ENCODE measurements at regions not wholly inside any gene's neighbourhood (a gene's known extent, or its start where the extent isn't known, plus 50 kb on each side); places are given as distances from the start of the nearest gene placed in this dataset.
"Not testable (repeated sequence)": the region's sequence is repeated elsewhere in the genome, so short reads cannot be mapped to it uniquely, and the experiment has no call there.

DNA sequence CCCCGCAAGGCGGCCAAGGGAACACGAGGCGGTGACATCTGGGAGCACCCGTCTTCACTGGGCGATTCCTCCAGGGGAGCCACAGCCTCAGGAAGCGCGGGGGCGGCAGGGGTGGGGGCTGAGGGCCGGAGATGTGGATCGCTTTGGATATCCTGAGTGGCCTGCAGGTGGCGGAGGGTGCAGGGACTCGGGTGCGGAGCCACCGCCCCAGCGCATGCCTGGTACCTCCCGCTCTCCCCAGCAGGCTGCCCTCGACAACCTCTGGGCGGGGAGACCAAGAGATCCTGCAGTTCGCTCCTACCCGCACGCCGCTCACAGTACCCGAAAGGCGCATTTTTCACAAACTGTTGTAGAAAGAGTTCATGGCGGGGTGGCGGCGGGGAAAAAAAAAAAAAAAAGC lies 162.9 kb upstream of the PRKX start:
- H3K9me3 ChIP-seq (ENCODE audit: insufficient read depth, low read length); H3K4me3 ChIP-seq (ENCODE audit: low read length); H3K4me2 ChIP-seq (ENCODE audit: low read length); H3K9ac ChIP-seq (ENCODE audit: low read length); H2AFZ ChIP-seq (ENCODE audit: low read depth, low read length); H3K27ac ChIP-seq (ENCODE audit: low read length); H3K36me3 ChIP-seq (replicated peaks; ENCODE audit: low read depth, low read length); H3K27me3 ChIP-seq (ENCODE audit: low read depth, low read length); H4K20me1 ChIP-seq (ENCODE audit: insufficient read depth, low read length); H3K4me1 ChIP-seq (ENCODE audit: low read length); H3K79me2 ChIP-seq (ENCODE audit: low read length): not testable (repeated sequence)

DNA sequence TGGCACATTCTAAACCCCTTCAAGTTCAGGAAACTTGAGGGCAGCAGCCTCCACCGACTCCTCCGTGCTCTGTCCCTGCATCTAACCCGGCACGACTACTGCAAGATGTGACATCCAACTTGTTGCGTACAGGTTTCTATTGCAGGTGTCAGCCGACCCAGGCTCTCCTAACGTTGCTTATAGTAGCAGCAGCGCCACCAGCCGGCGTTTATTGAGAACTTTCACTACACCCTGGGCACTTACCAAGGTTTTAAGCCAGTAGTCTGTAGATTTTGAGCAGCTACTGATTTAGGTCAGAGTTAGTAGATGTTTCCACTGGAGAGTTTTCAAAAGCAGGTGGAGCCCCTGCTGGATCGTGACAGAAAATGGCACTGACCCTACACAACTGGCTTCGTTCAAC lies 162.2 kb upstream of the PRKX start:
- not testable (repeated sequence) for H3K27ac ChIP-seq (ENCODE audit: low read length); H3K4me1 ChIP-seq (ENCODE audit: low read length); H3K79me2 ChIP-seq (ENCODE audit: low read length); H3K9me3 ChIP-seq (ENCODE audit: insufficient read depth, low read length); H3K36me3 ChIP-seq (replicated peaks; ENCODE audit: low read depth, low read length); H3K4me3 ChIP-seq (ENCODE audit: low read length); H3K9ac ChIP-seq (ENCODE audit: low read length); H3K27me3 ChIP-seq (ENCODE audit: low read depth, low read length); H4K20me1 ChIP-seq (ENCODE audit: insufficient read depth, low read length); H2AFZ ChIP-seq (ENCODE audit: low read depth, low read length); H3K4me2 ChIP-seq (ENCODE audit: low read length)

DNA sequence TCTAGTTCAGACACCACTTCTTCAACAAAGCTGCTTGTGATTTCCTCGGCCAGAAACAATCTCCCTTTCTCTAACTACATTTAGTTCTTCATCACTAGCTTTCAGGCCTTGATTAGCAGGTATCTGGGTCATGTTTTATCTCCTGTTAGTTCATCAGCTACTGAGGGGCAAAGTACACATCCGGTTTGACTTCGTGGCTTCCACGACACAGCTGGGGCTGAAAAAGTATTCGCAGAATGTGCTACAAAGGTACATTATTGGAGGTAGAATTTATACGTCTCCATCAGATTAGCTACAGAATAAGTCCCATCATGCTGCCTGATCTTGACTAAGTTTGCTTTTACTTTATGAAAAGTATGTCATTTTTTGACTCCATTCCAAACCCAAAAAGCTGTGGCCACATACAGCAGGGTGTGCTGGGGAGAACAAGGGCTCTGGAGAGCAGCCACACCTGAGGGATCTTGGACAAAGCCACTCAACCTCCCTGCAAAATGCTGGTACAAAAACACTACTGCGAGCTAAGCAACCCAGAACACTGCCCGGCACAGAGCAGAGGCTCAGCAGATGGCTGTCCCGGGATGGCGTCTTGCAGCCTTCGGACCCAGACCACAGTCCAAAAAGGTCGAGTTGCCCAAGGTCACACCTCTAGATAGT lies 158.9 kb upstream of the PRKX start:
- H3K36me3 ChIP-seq (replicated peaks; ENCODE audit: low read depth, low read length); H4K20me1 ChIP-seq (ENCODE audit: insufficient read depth, low read length); H3K27me3 ChIP-seq (ENCODE audit: low read depth, low read length); H3K4me2 ChIP-seq (ENCODE audit: low read length); H3K4me3 ChIP-seq (ENCODE audit: low read length); H3K79me2 ChIP-seq (ENCODE audit: low read length); H3K9ac ChIP-seq (ENCODE audit: low read length); H3K9me3 ChIP-seq (ENCODE audit: insufficient read depth, low read length); H3K4me1 ChIP-seq (ENCODE audit: low read length); H3K27ac ChIP-seq (ENCODE audit: low read length); H2AFZ ChIP-seq (ENCODE audit: low read depth, low read length): not testable (repeated sequence)

DNA sequence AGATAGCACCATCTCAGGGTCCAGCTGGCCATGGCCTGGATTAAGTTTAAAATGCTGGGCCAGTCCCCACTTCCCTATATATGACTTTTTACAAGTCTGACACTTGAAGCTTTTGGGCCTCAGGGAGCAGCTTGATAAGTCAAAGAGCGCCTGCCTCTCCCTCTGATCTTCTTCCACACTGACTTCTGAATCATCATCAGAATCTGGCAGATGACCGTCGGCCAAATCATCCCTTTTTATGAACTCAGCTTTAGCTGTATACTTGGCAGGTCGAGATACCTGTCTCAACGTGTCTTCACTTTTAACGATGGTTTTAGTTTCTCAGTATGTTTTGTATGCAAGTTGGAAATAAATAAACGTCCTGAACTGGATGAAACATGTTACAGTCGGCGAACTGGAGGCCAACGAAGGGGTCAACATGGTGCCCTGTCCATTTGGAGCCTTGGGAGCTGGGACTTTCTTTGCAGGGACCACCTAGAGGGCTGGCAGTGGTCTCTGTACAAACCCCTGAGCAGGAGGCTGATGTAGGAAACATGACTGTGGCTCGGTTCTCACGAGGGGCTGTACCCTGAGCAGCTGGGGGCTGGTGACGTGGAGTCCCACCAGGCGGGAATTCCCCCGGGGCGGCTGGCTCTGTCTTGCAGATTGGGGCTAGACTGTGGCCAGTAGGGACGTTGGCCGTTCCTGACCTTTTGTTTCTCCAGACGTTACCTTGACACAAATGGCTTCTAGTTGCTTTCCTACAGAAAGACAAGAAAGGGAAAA lies 153.8 kb upstream of the PRKX start:
- H3K79me2 ChIP-seq (ENCODE audit: low read length); H3K4me3 ChIP-seq (ENCODE audit: low read length); H3K27ac ChIP-seq (ENCODE audit: low read length); H3K4me2 ChIP-seq (ENCODE audit: low read length); H4K20me1 ChIP-seq (ENCODE audit: insufficient read depth, low read length); H3K4me1 ChIP-seq (ENCODE audit: low read length); H3K9ac ChIP-seq (ENCODE audit: low read length); H3K36me3 ChIP-seq (replicated peaks; ENCODE audit: low read depth, low read length); H3K27me3 ChIP-seq (ENCODE audit: low read depth, low read length); H2AFZ ChIP-seq (ENCODE audit: low read depth, low read length); H3K9me3 ChIP-seq (ENCODE audit: insufficient read depth, low read length): not testable (repeated sequence)

DNA sequence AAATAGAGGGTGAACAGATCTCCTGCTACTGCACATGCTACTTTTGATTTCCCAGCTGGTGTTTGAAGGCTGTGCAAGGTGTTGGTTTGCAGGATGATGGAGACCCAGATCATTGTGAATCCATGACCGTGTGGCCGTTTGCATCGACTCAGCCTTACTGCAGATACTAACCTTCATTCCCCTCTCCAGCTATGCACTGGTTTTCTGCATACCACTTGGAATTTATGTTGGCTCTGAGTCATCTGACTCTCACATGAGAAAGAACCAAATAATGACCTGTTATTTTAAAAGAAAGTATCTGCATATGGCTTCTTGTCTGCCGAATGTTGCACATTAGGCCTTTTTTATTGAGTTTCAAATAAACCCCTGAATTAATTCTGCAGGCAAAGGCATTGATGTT lies 144.9 kb upstream of the PRKX start:
- H3K79me2 ChIP-seq (ENCODE audit: low read length); H3K9ac ChIP-seq (ENCODE audit: low read length); H3K4me3 ChIP-seq (ENCODE audit: low read length); H3K27ac ChIP-seq (ENCODE audit: low read length); H2AFZ ChIP-seq (ENCODE audit: low read depth, low read length); H3K36me3 ChIP-seq (replicated peaks; ENCODE audit: low read depth, low read length); H3K27me3 ChIP-seq (ENCODE audit: low read depth, low read length); H3K4me2 ChIP-seq (ENCODE audit: low read length); H4K20me1 ChIP-seq (ENCODE audit: insufficient read depth, low read length); H3K9me3 ChIP-seq (ENCODE audit: insufficient read depth, low read length); H3K4me1 ChIP-seq (ENCODE audit: low read length): not testable (repeated sequence)

DNA sequence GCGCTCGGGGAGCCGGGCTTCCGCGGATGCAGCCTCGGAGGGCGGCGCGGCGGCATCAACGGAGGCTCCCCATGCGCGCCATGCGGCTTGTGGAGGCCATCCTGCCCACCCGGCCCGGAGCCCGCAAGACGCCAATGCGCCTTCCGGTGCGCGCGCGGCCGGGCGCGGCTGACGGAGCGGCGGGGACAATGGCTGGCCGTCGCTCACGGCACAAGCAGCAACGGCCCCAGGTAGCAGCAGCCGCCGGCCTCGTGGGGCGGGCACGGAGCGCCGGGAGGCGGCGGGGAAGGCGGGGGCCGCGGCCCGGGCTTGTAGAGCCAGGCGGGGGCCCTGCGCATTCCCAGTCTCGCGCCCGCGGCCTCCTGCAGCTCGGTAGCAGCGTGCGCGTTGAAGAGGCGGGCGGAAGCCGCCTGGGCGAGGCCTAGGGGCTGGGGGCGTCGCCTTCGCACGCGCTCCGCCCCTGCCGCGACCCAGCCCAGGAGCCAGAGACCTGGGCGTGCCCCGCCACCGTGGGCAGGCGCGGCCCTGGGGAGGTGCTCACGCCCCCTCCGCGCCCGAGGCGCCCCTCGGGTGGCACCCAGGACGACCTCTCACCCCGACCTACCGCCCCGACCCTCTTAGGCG lies 130.2 kb upstream of the PRKX start:
- H3K79me2 ChIP-seq (ENCODE audit: low read length): peaks cover 11% of the 10 kb centered on the region
- not testable (repeated sequence) for H3K36me3 ChIP-seq (replicated peaks; ENCODE audit: low read depth, low read length); H3K27me3 ChIP-seq (ENCODE audit: low read depth, low read length); H3K9me3 ChIP-seq (ENCODE audit: insufficient read depth, low read length); H4K20me1 ChIP-seq (ENCODE audit: insufficient read depth, low read length); H2AFZ ChIP-seq (ENCODE audit: low read depth, low read length); H3K4me2 ChIP-seq (ENCODE audit: low read length); H3K27ac ChIP-seq (ENCODE audit: low read length); H3K4me1 ChIP-seq (ENCODE audit: low read length)
- H3K4me3 ChIP-seq (ENCODE audit: low read length): peak overlapping the region; percentile 71
- H3K9ac ChIP-seq (ENCODE audit: low read length): peak overlapping the region; percentile 60

DNA sequence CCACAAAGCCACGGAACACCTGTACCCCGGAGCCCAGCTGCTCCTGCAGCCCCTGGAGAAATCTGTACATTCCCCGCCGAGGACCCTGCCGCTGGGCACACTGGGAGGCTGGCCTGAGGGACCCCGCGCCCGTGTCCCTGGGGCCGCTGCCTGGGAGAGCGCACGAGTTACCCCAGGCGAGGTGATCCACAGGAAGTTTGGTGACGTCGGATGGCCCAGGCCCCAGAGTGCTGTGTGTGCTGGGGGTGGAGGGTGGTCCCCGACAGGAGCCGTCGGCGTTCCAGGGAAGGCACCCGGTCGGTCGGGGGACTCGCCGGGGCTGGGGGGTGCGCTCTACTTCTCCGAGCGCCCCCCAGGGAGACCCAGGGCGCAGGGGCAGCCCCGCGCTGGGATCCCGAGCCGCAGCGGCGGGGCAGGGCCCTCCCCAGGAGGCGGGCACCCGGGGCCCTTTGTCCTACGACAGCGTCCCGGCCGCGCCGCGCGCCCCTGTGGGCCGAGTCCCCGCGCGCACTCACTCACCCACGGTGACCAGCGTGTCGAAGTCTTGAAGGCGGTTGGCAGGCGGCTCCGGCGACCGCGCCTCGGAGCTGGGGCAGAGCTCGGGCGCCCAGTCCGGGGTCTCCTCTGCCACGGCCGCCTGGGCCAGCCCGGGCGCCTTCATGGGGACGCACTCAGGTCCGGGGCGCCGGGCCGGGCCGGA lies 129.5 kb upstream of the PRKX start:
- not testable (repeated sequence) for H4K20me1 ChIP-seq (ENCODE audit: insufficient read depth, low read length); H3K36me3 ChIP-seq (replicated peaks; ENCODE audit: low read depth, low read length); H2AFZ ChIP-seq (ENCODE audit: low read depth, low read length); H3K27ac ChIP-seq (ENCODE audit: low read length); H3K27me3 ChIP-seq (ENCODE audit: low read depth, low read length); H3K9me3 ChIP-seq (ENCODE audit: insufficient read depth, low read length); H3K4me1 ChIP-seq (ENCODE audit: low read length)
- Histone ChIP-seq H3K4me3 (ENCODE audit: low read length) (peak overlapping the region; percentile 71), H3K79me2 (ENCODE audit: low read length) (peaks cover 11% of the 10 kb centered on the region), H3K9ac (ENCODE audit: low read length) (peak overlapping the region; percentile 60), H3K4me2 (ENCODE audit: low read length) (peak overlapping the region; percentile 13; the same call in 1 of the 2 replicates)

DNA sequence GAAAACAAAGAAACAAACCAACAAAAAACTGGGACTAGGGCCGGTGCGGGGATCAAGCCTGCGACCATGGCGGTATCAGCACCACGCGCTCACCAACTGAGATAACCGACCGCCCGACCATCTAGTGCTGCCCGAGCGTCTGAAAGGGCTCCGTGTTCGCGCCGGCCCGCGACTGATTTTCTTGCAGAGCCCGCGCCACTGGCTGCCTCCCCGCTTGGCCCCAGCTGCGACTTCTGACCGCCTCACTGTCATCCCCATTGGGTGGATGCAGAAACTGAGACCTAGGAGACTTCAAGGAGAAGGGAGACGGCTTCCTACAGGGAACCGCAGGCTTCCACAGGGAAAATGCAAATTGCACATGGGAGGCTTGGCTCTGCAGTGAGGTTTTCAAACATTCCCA lies 125.3 kb upstream of the PRKX start:
- peaks cover 11% of the 10 kb centered on the region for H3K79me2 ChIP-seq (ENCODE audit: low read length)
- H3K36me3 ChIP-seq (replicated peaks; ENCODE audit: low read depth, low read length); H4K20me1 ChIP-seq (ENCODE audit: insufficient read depth, low read length); H3K9ac ChIP-seq (ENCODE audit: low read length); H3K4me2 ChIP-seq (ENCODE audit: low read length); H3K4me1 ChIP-seq (ENCODE audit: low read length); H2AFZ ChIP-seq (ENCODE audit: low read depth, low read length); H3K4me3 ChIP-seq (ENCODE audit: low read length); H3K27me3 ChIP-seq (ENCODE audit: low read depth, low read length); H3K9me3 ChIP-seq (ENCODE audit: insufficient read depth, low read length); H3K27ac ChIP-seq (ENCODE audit: low read length): not testable (repeated sequence)

DNA sequence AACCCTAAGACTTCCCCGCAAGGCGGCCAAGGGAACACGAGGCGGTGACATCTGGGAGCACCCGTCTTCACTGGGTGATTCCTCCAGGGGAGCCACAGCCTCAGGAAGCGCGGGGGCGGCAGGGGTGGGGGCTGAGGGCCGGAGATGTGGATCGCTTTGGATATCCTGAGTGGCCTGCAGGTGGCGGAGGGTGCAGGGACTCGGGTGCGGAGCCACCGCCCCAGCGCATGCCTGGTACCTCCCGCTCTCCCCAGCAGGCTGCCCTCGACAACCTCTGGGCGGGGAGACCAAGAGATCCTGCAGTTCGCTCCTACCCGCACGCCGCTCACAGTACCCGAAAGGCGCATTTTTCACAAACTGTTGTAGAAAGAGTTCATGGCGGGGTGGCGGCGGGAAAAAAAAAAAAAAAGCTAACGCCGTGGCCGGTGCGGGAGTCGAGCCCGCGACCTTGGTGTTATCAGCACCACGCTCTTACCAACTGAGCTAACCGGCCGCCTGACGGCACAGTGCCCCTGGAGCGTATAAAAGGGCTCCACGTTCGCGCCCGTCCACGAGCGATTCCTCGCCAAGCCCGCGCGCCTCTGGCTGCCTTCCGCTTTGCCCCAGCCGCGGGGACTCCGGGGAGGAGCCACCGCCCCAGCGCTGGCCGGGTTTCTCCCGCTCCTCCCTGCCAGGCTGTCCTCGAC lies 124.7 kb upstream of the PRKX start:
- not testable (repeated sequence) for H3K9me3 ChIP-seq (ENCODE audit: insufficient read depth, low read length); H3K27me3 ChIP-seq (ENCODE audit: low read depth, low read length); H3K9ac ChIP-seq (ENCODE audit: low read length); H2AFZ ChIP-seq (ENCODE audit: low read depth, low read length); H3K4me1 ChIP-seq (ENCODE audit: low read length); H3K36me3 ChIP-seq (replicated peaks; ENCODE audit: low read depth, low read length); H4K20me1 ChIP-seq (ENCODE audit: insufficient read depth, low read length); H3K4me3 ChIP-seq (ENCODE audit: low read length); H3K79me2 ChIP-seq (ENCODE audit: low read length); H3K27ac ChIP-seq (ENCODE audit: low read length); H3K4me2 ChIP-seq (ENCODE audit: low read length)

Measured in OCI-LY3 (cell line).